ENCODE measurements at regions not wholly inside any gene's neighbourhood (a gene's known extent, or its start where the extent isn't known, plus 50 kb on each side); places are given as distances from the start of the nearest gene placed in this dataset.

GRCh38 chr2:23100406-23100805, 284.6 kb upstream of the KLHL29 start:
- TF ChIP-seq FOXP2 (optimal IDR thresholded peaks at IDR 0.05; ENCODE audit: borderline replicate concordance, extremely low read depth, extremely low read length, insufficient read depth), result no peak
- TF ChIP-seq POLR2AphosphoS5 (IDR thresholded peaks at IDR 0.05; ENCODE audit: low read depth, low read length), result no peak
- no peak for TF ChIP-seq TAF1 (IDR thresholded peaks at IDR 0.05; ENCODE audit: borderline replicate concordance, insufficient read depth, low read length)

Measured in PFSK-1 (cell line).